Mucosa of rectum (tissue), 2 donors: ENCODE measurements at regions not wholly inside any gene's neighbourhood (a gene's known extent, or its start where the extent isn't known, plus 50 kb on each side); places are given as distances from the start of the nearest gene placed in this dataset.

ENCODE experiments used
- H3K27ac ChIP-seq, 2 donors: one replicate each; pipeline ENCODE4 v1.7.0; 2013; ENCODE audit warnings: inconsistent platforms in 2 of 2, low read depth in 2 of 2, low read length in 2 of 2
- H3K27me3 ChIP-seq, 2 donors: one replicate each; pipeline ENCODE4 v1.7.0; 2013; ENCODE audit warnings: low read length in 2 of 2; ENCODE audit not compliant: control insufficient read depth in 2 of 2, insufficient read depth in 2 of 2
- H3K36me3 ChIP-seq, 2 donors: one replicate each; pipeline ENCODE4 v1.7.0; 2013; ENCODE audit warnings: low read length in 2 of 2; ENCODE audit not compliant: control insufficient read depth in 2 of 2, insufficient read depth in 2 of 2
- H3K4me1 ChIP-seq, 2 donors: one replicate each; pipeline ENCODE4 v1.7.0; 2013; ENCODE audit warnings: low read length in 2 of 2, mild to moderate bottlenecking in 1 of 2; ENCODE audit not compliant: control insufficient read depth in 2 of 2, insufficient read depth in 2 of 2
- H3K4me3 ChIP-seq, 2 donors: one replicate each; pipeline ENCODE4 v1.7.0; 2013; ENCODE audit warnings: low read length in 2 of 2
- H3K9ac ChIP-seq, 2 donors: one replicate each; pipeline ENCODE4 v1.7.0; 2013; ENCODE audit warnings: low read length in 2 of 2, low read depth in 1 of 2, mild to moderate bottlenecking in 1 of 2
- H3K9me3 ChIP-seq, 2 donors: one replicate each; pipeline ENCODE4 v1.7.0; 2013; ENCODE audit warnings: low read length in 2 of 2; ENCODE audit not compliant: control insufficient read depth in 2 of 2
- donor health status: healthy.
- donor health status: Normal muscosa, but diverticular disease.

DNA sequence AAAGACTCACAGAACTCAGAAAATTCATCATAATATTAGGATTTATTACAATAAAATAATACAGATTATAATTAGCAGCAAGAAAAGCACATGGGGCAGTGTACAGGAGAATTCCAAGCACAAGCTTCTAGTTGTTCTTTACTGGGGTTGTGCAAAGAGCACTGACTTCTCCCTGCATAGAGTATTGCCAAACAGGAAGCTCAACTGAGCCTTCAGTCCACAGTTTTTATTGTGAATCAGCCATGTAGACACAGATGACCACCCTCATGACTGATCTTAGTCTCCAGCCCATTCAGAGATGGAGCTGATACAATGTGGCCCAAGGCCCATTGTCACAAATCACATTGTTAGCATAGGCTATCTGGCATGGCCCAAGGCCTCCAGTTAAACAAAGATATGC, 798.9 kb downstream of the KCNA4 start:
- no peaks in the 10 kb centered on the region for H3K4me1 ChIP-seq
- no peak overlapping the region for H3K9ac ChIP-seq
- H3K9me3 ChIP-seq = no peaks in the 10 kb centered on the region
- no peak overlapping the region for H3K4me3 ChIP-seq
- no peaks in the 10 kb centered on the region for H3K36me3 ChIP-seq
- no peaks in the 10 kb centered on the region for H3K27me3 ChIP-seq
- no peak overlapping the region for H3K27ac ChIP-seq

DNA sequence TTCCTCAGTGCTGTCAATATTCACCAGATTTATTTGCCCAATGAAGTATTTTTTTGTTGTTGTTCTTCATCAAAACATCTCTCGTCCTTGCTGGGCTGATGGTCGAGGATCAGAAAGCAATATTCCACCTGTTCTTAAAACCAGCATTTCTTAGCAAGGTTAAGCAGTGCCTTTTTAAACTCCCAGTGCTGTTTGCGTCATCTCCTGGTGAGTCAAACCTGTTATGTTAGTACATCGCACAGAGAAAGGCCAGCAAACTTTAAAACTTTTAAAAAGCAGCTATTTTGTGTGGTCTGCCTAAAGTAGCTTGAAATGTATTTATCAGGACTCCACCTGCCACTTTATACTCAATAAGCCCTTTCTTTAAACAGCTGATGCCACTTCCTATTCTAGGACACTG, 802.0 kb downstream of the KCNA4 start:
- no peak overlapping the region for H3K9ac ChIP-seq
- H3K36me3 ChIP-seq = no peaks in the 10 kb centered on the region

DNA sequence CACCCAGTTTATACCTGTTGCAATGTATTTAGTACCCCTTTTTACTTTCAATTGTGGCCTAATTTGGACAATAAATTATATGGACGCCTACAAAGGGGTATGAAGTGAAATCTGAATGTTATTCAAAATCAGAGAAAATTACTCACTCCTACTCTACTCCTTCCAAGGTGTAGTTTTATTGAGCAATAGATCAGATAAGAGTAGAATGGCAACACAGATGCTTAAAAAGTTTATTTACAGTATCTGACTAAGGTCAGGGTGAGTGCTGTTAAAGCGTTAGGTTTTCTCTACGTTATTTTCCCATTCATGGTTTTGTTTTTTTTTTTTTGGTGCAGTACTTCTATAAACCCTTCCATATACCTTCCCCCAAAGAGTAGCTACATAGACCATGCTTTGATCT, 805.6 kb downstream of the KCNA4 start:
- H3K9ac ChIP-seq = no peak overlapping the region
- no peaks in the 10 kb centered on the region for H3K4me1 ChIP-seq
- H3K9me3 ChIP-seq = no peaks in the 10 kb centered on the region
- no peaks in the 10 kb centered on the region for H3K27me3 ChIP-seq
- no peak overlapping the region for H3K4me3 ChIP-seq
- H3K36me3 ChIP-seq = no peaks in the 10 kb centered on the region
- H3K27ac ChIP-seq = no peak overlapping the region

More for the DNA sequence above, 802.0 kb downstream of the KCNA4 start:
- Histone ChIP-seq H3K27me3 (no peaks in the 10 kb centered on the region), H3K4me3 (no peak overlapping the region), H3K4me1 (no peaks in the 10 kb centered on the region), H3K9me3 (no peaks in the 10 kb centered on the region), H3K27ac (no peak overlapping the region)

DNA sequence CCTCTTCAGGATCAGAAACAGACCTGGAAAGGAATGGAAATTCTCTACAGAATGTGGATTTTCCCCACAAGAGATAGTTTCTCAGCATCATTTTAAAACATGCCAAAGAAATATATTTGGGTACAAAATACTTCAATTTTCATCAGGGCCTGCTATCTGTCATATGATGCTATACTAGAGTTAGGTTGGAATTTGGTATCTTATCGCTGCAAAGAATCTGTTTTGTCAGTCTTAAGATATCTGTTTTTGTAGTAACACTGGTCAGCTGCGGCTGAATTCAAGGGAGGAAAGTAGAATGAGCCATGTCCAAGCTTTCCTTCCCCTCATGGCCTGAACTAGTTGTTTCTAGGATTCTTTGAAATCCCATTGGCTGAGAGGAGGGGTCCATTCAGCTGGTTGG, 806.4 kb downstream of the KCNA4 start:
- H3K27me3 ChIP-seq = no peaks in the 10 kb centered on the region
- H3K36me3 ChIP-seq = no peaks in the 10 kb centered on the region
- H3K9me3 ChIP-seq = no peaks in the 10 kb centered on the region

DNA sequence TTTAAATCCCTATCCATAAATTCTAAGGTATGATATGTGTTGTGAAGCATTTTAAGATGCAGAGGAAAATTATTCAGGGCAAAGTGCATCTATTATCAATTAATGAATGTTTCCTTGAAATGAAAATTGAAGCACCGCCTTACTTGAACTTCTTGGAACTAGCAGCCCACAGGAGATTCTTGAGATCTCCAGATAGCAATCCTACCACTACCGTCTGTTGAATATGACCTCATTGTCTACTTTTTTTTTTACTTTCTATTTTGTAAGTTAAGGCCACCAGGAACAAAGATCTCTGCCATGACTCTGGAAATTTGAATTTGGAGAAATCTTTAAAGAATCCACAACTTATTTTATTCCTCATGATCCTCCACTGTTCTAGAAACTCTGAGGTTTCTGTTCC, 808.7 kb downstream of the KCNA4 start:
- H3K9me3 ChIP-seq = no peaks in the 10 kb centered on the region
- H3K4me3 ChIP-seq = no peak overlapping the region
- no peak overlapping the region for H3K9ac ChIP-seq
- H3K4me1 ChIP-seq = no peaks in the 10 kb centered on the region
- H3K27me3 ChIP-seq = no peaks in the 10 kb centered on the region
- no peaks in the 10 kb centered on the region for H3K36me3 ChIP-seq
- H3K27ac ChIP-seq = no peak overlapping the region

More for the DNA sequence above, 806.4 kb downstream of the KCNA4 start:
- no peak overlapping the region for H3K9ac ChIP-seq
- no peak overlapping the region for H3K27ac ChIP-seq
- H3K4me3 ChIP-seq = no peak overlapping the region
- H3K4me1 ChIP-seq = no peaks in the 10 kb centered on the region

DNA sequence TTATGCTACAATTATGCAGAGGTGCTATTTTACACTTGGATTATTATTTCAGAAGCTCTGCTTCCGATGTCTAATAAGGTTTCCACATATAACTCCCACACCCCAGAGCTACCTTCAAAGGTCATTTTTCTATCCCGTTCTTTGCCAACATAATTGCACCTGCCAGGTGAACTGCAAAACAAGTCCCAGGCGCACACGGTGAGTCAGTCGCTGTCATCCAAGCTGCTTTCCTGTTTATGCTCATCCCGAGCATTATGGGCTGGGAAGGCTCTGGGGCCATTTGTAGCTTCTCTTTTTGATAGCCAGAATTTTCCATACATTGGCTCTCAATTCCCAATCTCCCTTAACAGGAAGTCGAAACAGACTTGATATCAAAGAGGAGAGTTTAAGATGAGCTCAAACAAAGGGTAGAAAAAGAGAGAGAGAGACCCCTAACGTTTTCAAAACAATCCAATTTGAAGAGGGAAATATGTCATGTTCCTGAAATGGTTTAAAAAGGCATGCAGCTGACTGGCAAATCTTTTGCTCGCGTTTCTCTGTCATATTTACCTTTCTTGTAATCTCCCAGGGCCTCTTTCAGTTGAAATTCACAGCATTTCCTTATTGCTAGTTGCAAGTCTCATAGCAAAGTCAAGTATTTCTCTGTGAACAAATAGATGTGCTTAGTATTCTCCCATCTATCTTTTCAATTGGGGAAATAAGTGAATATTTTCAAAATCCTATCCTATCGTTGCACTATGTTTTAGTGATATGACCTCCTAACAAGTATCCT, 815.9 kb downstream of the KCNA4 start:
- Histone ChIP-seq H3K27me3 (no peaks in the 10 kb centered on the region), H3K36me3 (no peaks in the 10 kb centered on the region), H3K9me3 (no peaks in the 10 kb centered on the region), H3K9ac (peak overlapping the region; percentile 34 to 51), H3K4me1 (no peaks in the 10 kb centered on the region), H3K27ac (peak overlapping the region; percentile 67 to 82), H3K4me3 (peak overlapping the region; percentile 55 to 61)

DNA sequence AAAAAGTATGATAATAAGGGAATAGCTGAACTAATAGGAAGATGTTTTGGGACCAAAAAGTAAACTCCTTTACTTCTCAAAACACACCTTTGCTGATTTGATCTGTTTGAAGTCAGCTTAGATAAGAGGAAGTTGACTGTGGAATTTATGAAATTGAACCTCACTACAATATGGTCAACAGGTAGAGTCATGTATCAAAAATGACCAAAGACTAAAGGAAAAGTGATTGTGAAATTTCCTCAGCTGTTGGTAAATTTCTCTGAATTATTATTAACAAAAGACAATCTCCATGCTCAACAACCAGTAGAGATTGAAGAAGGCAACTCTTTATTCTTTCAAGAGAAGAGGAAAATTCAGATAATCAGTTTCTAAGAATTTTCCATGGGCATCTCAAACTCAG, 826.5 kb downstream of the KCNA4 start:
- H3K4me1 ChIP-seq = no peaks in the 10 kb centered on the region
- H3K4me3 ChIP-seq = no peak overlapping the region
- no peaks in the 10 kb centered on the region for H3K36me3 ChIP-seq
- H3K27me3 ChIP-seq = no peaks in the 10 kb centered on the region
- no peaks in the 10 kb centered on the region for H3K9me3 ChIP-seq
- H3K9ac ChIP-seq = no peak overlapping the region
- H3K27ac ChIP-seq = no peak overlapping the region

DNA sequence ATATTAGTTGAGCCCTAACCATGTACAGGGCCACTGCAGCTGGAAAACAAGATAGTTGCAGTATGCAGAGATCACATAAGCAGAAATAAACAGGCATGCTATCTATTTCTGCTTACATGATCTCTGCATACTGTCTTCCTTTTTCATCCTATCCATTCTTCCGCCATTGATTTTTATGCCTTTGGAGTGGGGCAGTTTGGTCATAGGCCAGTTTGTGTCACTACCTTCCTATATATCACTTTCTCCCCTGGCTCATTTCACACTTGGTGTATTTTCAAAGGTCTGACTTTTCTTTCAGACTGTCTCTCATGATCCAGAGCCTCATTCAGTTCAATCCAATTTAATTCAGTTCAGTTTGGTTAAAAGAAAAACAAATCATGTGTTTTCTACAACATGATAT, 829.6 kb downstream of the KCNA4 start:
- Histone ChIP-seq H3K27me3 (no peaks in the 10 kb centered on the region), H3K36me3 (no peaks in the 10 kb centered on the region), H3K4me1 (no peaks in the 10 kb centered on the region), H3K9ac (no peak overlapping the region), H3K4me3 (no peak overlapping the region), H3K9me3 (no peaks in the 10 kb centered on the region), H3K27ac (no peak overlapping the region)

DNA sequence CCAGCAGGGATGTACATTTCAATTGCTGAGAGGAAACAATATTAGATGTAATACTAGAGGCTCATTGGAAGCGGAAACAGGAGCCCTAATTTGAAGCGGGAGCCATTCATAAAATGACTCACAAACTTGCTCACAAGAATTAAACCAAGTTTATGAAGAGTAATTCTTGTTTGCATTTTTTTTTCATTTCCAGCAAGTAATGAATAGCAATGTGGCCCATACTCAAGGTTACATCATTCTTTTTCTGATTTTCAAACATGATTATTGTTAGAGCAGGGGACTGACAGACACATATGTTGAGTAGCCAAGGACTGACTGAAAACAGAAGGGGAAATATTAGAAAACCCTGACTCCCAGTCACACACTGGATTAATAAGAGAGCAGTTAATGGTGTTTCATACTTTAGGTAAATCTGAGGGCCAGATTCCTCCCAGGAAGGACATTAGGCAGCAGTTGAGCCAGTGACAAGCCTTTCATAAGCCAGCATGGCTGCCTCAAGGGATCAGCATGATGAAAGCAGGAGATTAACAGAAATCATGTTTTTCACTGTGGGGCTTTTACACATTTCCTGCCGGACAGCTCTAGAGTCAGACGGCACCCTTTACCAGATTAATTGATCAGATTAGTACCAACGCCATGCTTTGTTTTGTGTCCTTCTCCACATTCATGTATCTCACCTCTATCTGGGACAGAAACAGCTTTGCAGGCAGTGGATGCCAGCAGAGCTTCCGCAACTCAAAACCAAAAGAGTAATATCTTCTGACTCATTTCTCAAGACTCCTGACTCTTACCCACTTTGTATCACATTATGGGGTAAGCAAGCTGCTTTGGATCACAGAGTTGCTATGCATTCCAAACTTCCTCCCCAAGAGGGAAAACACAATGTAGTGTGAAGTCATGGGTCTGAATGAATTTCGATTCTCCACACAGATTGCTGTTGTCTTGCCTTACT, 831.6 kb downstream of the KCNA4 start:
- Histone ChIP-seq H3K4me3 (no peak overlapping the region), H3K4me1 (no peaks in the 10 kb centered on the region), H3K27me3 (no peaks in the 10 kb centered on the region), H3K36me3 (no peaks in the 10 kb centered on the region), H3K9me3 (no peaks in the 10 kb centered on the region), H3K9ac (no peak overlapping the region), H3K27ac (no peak overlapping the region)

DNA sequence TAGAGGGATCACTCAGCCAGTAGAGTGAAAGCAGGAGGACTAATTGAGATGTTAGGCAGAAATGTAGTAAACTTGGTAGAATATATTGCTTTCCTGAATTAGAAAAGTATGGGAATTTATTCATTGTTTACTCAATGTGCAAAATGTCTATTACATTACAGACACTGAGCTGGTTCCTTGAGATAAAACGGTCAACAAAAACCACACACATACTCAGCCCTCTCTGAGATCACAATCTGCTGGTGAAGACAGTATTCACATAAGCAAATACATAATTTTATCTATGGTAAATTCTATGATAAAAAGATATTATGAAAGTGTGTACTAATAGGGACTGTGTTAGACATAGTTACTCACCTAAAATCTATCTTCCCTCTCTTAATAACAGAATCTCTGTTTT, 833.5 kb downstream of the KCNA4 start:
- no peaks in the 10 kb centered on the region for H3K4me1 ChIP-seq
- no peaks in the 10 kb centered on the region for H3K9me3 ChIP-seq
- no peak overlapping the region for H3K9ac ChIP-seq
- no peak overlapping the region for H3K27ac ChIP-seq
- no peaks in the 10 kb centered on the region for H3K36me3 ChIP-seq
- no peaks in the 10 kb centered on the region for H3K27me3 ChIP-seq
- no peak overlapping the region for H3K4me3 ChIP-seq
